ENCODE measurements at regions not wholly inside any gene's neighbourhood (a gene's known extent, or its start where the extent isn't known, plus 50 kb on each side); places are given as distances from the start of the nearest gene placed in this dataset.

- Histone ChIP-seq H3K79me2 (replicated peaks; ENCODE audit: insufficient read depth, low read length) (no peaks in the 10 kb centered on the region), H3K36me3 (ENCODE audit: insufficient read depth, low read length) (no peaks in the 10 kb centered on the region), H3K9me3 (ENCODE audit: low read length) (no peaks in the 10 kb centered on the region), H3K4me2 (ENCODE audit: low read length) (no peak overlapping the region), H3K27ac (ENCODE audit: low read length) (no peak overlapping the region), H3K9me2 (ENCODE audit: insufficient read depth, low read length) (no peaks in the 10 kb centered on the region), H3K27me3 (ENCODE audit: insufficient read depth, low read depth, low read length) (no peaks in the 10 kb centered on the region), H3K9ac (ENCODE audit: low read length) (no peak overlapping the region), H3F3A (ENCODE audit: insufficient read depth, low read length, poor library complexity, severe bottlenecking) (no peaks in the 10 kb centered on the region), H3K4me3 (ENCODE audit: low read length) (no peak overlapping the region), H4K20me1 (ENCODE audit: insufficient read depth) (no peaks in the 10 kb centered on the region), H2AFZ (ENCODE audit: low read depth, low read length) (no peak overlapping the region)
- no peak for TF ChIP-seq TAF1 (IDR thresholded peaks at IDR 0.05; ENCODE audit: low read depth)
- no peak for TF ChIP-seq SMC3 (conservative IDR thresholded peaks at IDR 0.05; ENCODE audit: poor library complexity)
- no peak for TF ChIP-seq MXI1 (conservative IDR thresholded peaks at IDR 0.05; ENCODE audit: poor library complexity, severe bottlenecking)
- no peak for TF ChIP-seq CTCF (IDR thresholded peaks at IDR 0.05; ENCODE audit: poor library complexity, severe bottlenecking)
- no peak for TF ChIP-seq POLR2AphosphoS5 (IDR thresholded peaks at IDR 0.05)
- no peak for TF ChIP-seq EZH2 (IDR thresholded peaks at IDR 0.05; ENCODE audit: borderline replicate concordance, insufficient read depth, low read length, poor library complexity, severe bottlenecking)
- TF ChIP-seq REST (IDR thresholded peaks at IDR 0.05; ENCODE audit: borderline replicate concordance) = no peak
- no peak for TF ChIP-seq RAD21 (conservative IDR thresholded peaks at IDR 0.05)
- no peak for TF ChIP-seq EP300 (conservative IDR thresholded peaks at IDR 0.05; ENCODE audit: poor library complexity, severe bottlenecking)
Measured at GRCh38 chr6:94651239-94651638, 926.1 kb upstream of the MANEA start.

GRCh38 chr6:94645191-94645590, 932.1 kb upstream of the MANEA start:
- H3K9me3 ChIP-seq (ENCODE audit: low read length) = no peaks in the 10 kb centered on the region
- TF ChIP-seq RAD21 (conservative IDR thresholded peaks at IDR 0.05) = no peak
- no peak for TF ChIP-seq REST (IDR thresholded peaks at IDR 0.05; ENCODE audit: borderline replicate concordance)
- TF ChIP-seq TAF1 (IDR thresholded peaks at IDR 0.05; ENCODE audit: low read depth) = no peak
- no peak for TF ChIP-seq EZH2 (IDR thresholded peaks at IDR 0.05; ENCODE audit: borderline replicate concordance, insufficient read depth, low read length, poor library complexity, severe bottlenecking)
- no peak for TF ChIP-seq SMC3 (conservative IDR thresholded peaks at IDR 0.05; ENCODE audit: poor library complexity)
- TF ChIP-seq MXI1 (conservative IDR thresholded peaks at IDR 0.05; ENCODE audit: poor library complexity, severe bottlenecking) = no peak
- no peak for TF ChIP-seq CTCF (IDR thresholded peaks at IDR 0.05; ENCODE audit: poor library complexity, severe bottlenecking)
- TF ChIP-seq EP300 (conservative IDR thresholded peaks at IDR 0.05; ENCODE audit: poor library complexity, severe bottlenecking) = no peak
- no peak for TF ChIP-seq POLR2AphosphoS5 (IDR thresholded peaks at IDR 0.05)
- H3K4me2 ChIP-seq (ENCODE audit: low read length) = no peak overlapping the region
- no peaks in the 10 kb centered on the region for H4K20me1 ChIP-seq (ENCODE audit: insufficient read depth)
- H3K9ac ChIP-seq (ENCODE audit: low read length) = no peak overlapping the region
- H3K4me3 ChIP-seq (ENCODE audit: low read length) = no peak overlapping the region
- H2AFZ ChIP-seq (ENCODE audit: low read depth, low read length) = no peak overlapping the region
- no peaks in the 10 kb centered on the region for H3F3A ChIP-seq (ENCODE audit: insufficient read depth, low read length, poor library complexity, severe bottlenecking)
- no peak overlapping the region for H3K27ac ChIP-seq (ENCODE audit: low read length)
- no peaks in the 10 kb centered on the region for H3K27me3 ChIP-seq (ENCODE audit: insufficient read depth, low read depth, low read length)
- H3K9me2 ChIP-seq (ENCODE audit: insufficient read depth, low read length) = no peaks in the 10 kb centered on the region
- H3K79me2 ChIP-seq (replicated peaks; ENCODE audit: insufficient read depth, low read length) = no peaks in the 10 kb centered on the region
- H3K36me3 ChIP-seq (ENCODE audit: insufficient read depth, low read length) = no peaks in the 10 kb centered on the region

Data from neural cell (in vitro differentiated cells).